CD1c-positive myeloid dendritic cell (primary cell): ENCODE measurements at regions not wholly inside any gene's neighbourhood (a gene's known extent, or its start where the extent isn't known, plus 50 kb on each side); places are given as distances from the start of the nearest gene placed in this dataset.
"Not testable (repeated sequence)": the region's sequence is repeated elsewhere in the genome, so short reads cannot be mapped to it uniquely, and the experiment has no call there.

Source experiments
- DNase-seq: peaks from one replicate; pipeline ENCODE4 v3.0.0-alpha.2; 2016; ENCODE audit errors: extremely low spot score

- DNase-seq, result no peak
Observed at GRCh38 chr10:2921956-2922680, 145.2 kb upstream of the PFKP start.

DNA sequence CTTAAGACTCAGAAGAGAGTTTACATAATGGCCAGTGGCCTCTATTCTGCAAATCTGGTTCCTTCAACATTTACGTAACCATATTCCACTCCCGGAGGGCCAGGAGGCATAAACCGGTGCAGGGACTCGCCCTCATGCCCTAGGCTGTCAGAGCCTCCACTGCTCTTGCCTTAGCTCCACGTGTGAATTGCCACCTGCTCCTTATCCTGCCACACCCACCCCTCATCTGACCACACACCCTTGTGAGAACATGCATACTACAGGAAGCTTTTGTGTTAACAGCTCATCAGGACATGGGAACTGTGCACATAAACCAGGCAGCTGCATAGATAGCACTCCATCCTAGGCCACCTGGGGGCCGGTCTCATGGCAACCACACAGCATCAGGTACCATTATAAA lies 146.7 kb upstream of the PFKP start:
- no peak for DNase-seq

DNA sequence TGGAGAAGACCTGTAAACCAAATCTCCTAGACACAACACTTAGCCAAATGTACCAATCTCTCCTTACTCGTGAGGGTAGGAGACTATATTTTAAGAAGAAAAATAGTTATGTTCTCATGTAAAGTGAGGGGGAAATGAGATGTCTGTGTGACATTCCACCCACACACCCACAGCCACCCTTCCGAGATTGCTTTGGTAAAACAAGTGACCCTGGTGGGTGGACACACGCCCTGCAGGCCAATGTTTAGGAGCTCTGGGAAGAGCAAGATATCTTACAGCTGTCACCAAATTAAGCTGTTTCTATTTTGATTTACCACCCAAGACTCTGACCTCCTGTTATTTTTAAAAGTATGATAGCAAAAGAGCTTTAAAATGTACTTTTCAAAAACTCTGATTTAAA lies 147.2 kb upstream of the PFKP start:
- DNase-seq, result peak; percentile 57

DNA sequence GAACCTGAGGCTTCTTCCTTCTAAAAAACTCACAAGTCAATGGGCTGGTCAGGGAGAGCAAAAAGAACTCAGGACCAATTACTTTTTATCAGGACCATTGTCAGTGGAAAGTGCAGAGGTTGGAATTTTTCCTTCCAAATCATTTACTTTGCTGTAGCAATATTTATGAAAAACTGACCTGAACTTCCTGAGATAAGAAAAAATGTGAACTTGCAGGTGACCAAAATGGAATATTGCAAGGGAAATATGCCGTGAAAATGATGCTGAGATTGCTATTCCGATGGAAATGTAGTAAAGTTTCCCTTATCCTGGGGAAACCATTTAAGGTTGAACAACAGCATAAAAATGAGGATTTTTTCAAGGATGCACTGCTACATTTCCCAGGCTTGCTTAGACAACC lies 148.3 kb upstream of the PFKP start:
- DNase-seq, result no peak

DNA sequence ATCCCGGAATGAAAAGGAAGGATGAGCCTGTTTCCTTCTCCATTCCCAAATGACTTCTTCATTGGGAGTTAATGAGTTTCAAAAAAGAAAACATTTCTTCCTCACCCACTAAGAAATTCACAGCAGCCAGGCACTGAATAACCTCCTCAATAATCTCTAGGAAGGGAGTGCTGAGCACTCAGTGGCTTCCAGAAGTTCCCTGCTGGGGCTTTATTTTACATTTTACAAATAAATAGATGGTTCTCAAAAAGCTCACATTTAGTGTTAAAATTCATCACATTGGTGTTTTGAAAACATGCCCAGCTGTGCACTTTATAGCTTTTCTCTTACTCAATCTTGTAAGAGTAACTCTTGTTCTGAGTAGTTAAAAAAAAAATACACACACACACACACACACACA lies 148.9 kb upstream of the PFKP start:
- no peak for DNase-seq

- DNase-seq, result no peak
Observed at GRCh38 chr10:2917926-2918325, 149.4 kb upstream of the PFKP start.

DNA sequence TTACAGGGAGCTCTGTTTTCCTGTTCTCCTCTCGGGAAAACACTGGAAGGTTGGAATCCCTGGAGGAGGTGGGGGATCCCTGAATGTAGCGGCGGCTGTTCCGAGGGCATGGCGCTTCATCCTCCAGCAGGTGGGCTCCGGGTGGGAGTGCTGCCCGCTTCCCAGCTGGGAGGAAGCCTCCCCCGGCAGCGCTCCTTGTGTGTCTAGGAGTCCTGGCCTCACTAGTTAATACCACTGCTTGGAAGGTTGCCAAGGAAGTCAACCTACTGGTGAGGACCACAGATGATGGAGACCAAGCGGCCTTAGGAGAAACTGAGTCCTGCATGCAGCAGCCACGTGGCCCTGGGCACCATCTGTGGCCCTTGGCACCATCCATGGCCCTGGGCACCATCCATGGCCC lies 151.9 kb upstream of the PFKP start:
- DNase-seq, result no peak

DNA sequence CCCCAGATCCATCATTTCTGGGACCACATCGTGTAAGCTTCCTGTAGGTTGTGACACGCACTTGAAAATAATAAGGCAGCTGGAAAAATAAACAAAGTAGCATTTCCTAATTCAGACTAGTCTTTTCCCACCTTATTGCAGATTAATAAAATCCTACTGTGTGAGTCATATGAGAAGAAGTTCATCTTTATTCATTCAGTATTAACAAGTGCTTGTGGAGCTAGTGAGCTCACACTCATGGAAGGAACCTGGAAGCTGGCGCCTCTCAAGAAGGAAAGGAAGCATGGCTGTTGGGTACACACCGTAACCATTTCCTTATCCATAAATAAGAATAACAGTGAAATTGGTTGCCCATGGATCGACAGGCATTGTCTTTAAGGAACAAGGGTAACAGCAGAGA lies 152.6 kb upstream of the PFKP start:
- DNase-seq, result no peak

DNA sequence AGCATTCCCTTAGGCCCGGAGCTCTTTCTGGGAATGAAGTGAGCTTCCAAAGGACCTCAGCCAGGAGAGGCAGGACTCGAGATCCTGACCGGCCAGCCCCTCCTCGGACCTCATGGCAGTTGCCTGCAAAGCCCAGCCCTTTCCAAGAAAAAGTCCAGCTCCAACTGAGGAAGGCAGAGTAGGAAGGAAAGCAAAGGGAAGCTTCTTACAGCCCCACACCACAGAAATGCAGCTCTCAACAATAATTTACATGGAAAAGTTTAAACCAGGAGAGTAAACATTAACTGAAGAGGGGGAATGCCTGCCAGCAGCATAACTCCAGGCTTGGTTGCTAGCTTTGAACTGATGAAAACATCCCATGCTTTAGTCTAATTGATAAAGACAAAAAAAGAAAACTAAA lies 153.9 kb upstream of the PFKP start:
- DNase-seq, result no peak

- no peak for DNase-seq
Observed at GRCh38 chr10:2910656-2911055, 156.7 kb upstream of the PFKP start.

GRCh38 chr10:2909921-2910320 lies 157.4 kb upstream of the PFKP start:
- DNase-seq, result no peak

DNA sequence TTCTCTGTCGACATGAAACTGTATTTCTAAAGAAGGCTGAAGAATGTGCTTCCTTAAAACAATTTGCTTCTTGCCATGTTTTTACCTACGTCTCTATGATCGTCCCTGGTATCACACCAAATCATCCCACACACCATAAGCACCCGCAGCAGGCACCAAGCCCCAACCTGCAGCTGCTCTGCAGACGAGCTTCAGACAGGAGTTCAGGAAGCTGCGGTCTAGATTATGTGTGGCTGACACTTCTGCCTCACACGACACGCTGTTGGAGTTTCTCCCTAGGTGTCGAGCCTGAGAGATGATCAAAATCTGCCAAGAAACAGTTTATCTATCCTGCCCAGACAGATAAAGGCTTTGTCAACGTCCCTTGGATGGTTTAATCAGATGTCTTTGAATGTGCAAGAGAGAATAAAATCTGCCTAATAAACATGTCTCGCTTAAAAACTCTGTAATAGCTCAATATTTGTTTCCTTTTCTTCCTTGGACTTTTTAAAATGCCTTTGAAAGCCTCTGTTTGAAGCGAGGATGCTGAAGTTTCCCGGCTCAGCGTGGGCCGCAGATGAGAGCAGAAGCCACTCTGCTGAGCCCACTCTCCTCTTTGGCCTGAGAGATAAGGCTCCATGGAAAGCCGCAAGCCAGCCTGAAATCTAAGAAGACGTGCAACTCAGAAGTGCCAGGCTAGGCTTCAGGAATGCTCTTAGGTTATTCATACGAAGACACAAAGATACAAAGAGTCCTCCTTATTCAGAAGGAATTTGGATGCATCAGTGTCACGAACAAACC lies 158.3 kb upstream of the PFKP start:
- no peak for DNase-seq

DNA sequence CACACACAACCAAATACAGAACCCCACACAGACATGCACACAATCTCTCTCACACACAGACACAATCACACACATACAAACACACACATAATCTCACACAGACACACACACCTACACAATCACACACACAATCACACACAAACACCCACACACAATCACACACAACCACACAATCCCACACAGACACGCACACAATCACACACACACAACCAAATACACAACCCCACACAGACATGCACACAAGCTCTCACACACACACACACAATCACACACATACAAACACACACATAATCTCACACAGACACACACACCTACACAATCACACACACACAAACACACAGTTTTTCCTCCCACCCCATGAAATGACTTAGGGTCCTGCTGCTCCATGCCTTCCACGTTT lies 160.4 kb upstream of the PFKP start:
- DNase-seq, result no peak

DNA sequence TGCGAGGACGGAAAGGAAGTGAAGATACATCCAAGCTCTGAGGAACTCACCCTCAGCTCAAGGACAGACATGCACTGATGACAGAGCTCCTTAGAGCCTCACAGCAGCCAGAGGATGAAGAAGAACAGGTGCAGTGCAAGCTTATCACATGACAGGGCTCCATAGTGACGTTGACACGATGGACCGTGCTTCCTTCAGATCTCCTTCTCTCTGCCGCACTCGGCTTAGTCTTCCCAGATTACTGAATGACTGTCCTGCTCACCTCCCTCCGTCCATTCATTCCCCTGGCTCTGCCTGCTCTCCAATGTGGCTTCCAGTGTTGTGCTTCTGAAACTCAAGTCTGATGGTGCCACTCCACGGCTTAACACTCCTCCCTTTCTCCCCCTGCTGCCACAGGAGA lies 161.5 kb upstream of the PFKP start:
- no peak for DNase-seq

- no peak for DNase-seq
Observed at GRCh38 chr10:2900530-2900929, 166.8 kb upstream of the PFKP start.

GRCh38 chr10:2899246-2899951 lies 167.9 kb upstream of the PFKP start:
- no peak for DNase-seq

- DNase-seq, result no peak
Observed at GRCh38 chr10:2898509-2898860, 168.9 kb upstream of the PFKP start.

GRCh38 chr10:2897619-2898508 lies 169.5 kb upstream of the PFKP start:
- peak; percentile 44 for DNase-seq

- not testable (repeated sequence) for DNase-seq
Observed at GRCh38 chr10:2896334-2896733, 171.0 kb upstream of the PFKP start.

DNA sequence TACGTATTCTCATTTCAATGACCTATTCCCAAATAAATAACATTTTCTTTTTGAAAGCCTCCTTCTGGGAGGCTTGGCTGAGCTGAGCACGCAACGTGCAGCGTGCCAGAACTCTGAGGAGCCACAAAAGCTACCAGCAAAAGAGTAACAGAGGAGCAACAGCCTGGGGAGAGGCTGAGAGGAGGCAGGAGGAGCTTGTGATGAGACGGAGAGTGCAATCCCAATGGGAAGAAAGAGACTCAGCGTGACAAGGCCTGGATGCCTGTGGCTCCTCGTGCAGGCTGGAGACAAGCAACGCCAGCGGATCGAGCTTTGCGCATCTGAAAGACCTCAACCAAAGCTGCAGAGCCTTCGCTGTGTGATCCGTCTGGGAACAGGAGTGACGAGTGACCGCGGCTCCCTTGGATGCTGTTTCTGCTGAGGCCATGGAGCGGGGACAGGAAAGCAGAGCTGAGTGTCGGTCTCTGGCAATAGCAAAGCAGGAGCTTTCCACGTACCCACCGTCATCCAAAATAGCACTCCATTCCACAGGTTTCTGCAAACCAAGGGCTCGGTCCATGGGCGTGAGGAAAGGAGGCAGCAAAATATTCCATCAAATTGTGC lies 171.7 kb upstream of the PFKP start:
- DNase-seq, result no peak

GRCh38 chr10:2893991-2894390 lies 173.4 kb upstream of the PFKP start:
- no peak for DNase-seq
